ENCODE measurements at regions not wholly inside any gene's neighbourhood (a gene's known extent, or its start where the extent isn't known, plus 50 kb on each side); places are given as distances from the start of the nearest gene placed in this dataset.

DNA sequence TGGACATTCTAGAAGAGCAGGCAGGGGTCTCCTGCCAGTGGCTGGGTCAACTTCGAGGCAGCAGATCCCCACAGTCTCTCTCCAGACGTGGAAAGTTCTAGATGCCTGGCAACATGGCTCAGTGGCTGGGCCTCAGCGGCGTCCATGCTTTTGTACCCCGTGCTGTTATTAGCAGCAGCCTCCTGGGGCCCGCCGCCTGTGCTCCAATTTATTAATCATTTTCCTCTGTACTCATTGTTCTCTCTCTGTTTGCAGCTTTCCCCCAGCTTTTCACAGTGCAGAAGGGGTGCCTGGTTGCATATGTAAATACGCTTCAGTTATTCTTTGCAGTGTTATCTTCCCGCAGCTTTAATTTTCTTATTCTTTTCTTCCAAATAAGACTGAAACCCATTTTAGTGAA is 515.1 kb downstream of the TBC1D22A start:
- no peak for DNase-seq
- Histone ChIP-seq H3K9me3 (ENCODE audit: control extremely low read depth in 1 of 3, control insufficient read depth in 2 of 3, insufficient read depth in 1 of 3, low read length in 2 of 3) (no peaks in the 10 kb centered on the region), H3K9ac (ENCODE audit: low read length) (no peak overlapping the region), H3K27me3 (replicated peaks in 1 of 4; ENCODE audit: control extremely low read depth in 1 of 4, control insufficient read depth in 3 of 4, insufficient read depth in 4 of 4, low read length in 3 of 4) (peaks cover 0 to 3% (median 1%) of the 10 kb centered on the region in 4 experiments), H3K79me2 (ENCODE audit: control insufficient read depth, insufficient read depth, low read length) (no peaks in the 10 kb centered on the region), H3K36me3 (replicated peaks in 1 of 2; ENCODE audit: control extremely low read depth in 1 of 2, control insufficient read depth in 1 of 2, extremely low read depth in 1 of 2, insufficient read depth in 2 of 2, low read length in 1 of 2) (no peaks in the 10 kb centered on the region), H2AFZ (ENCODE audit: insufficient read depth, low read depth, low read length, poor library complexity, severe bottlenecking) (no peak overlapping the region), H3K4me2 (replicated peaks; ENCODE audit: low read depth, low read length, poor library complexity, severe bottlenecking) (no peak overlapping the region), H4K20me1 (ENCODE audit: control insufficient read depth, insufficient read depth, low read length, poor library complexity, severe bottlenecking) (no peaks in the 10 kb centered on the region), H3K4me1 (ENCODE audit: control insufficient read depth in 2 of 2, insufficient read depth in 2 of 2, low read length in 2 of 2) (no peaks in the 10 kb centered on the region), H3K27ac (ENCODE audit: low read length in 2 of 2) (no peak overlapping the region), H3K4me3 (ENCODE audit: control extremely low read depth in 1 of 5, extremely low read depth in 1 of 5, insufficient read depth in 1 of 5, low read depth in 2 of 5, low read length in 4 of 5) (no peak overlapping the region)
- H3K27me3 Mint-ChIP-seq, result peaks cover 5% of the 10 kb centered on the region
- TF ChIP-seq, protein P1, sequence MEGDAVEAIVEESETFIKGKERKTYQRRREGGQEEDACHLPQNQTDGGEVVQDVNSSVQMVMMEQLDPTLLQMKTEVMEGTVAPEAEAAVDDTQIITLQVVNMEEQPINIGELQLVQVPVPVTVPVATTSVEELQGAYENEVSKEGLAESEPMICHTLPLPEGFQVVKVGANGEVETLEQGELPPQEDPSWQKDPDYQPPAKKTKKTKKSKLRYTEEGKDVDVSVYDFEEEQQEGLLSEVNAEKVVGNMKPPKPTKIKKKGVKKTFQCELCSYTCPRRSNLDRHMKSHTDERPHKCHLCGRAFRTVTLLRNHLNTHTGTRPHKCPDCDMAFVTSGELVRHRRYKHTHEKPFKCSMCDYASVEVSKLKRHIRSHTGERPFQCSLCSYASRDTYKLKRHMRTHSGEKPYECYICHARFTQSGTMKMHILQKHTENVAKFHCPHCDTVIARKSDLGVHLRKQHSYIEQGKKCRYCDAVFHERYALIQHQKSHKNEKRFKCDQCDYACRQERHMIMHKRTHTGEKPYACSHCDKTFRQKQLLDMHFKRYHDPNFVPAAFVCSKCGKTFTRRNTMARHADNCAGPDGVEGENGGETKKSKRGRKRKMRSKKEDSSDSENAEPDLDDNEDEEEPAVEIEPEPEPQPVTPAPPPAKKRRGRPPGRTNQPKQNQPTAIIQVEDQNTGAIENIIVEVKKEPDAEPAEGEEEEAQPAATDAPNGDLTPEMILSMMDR (IDR thresholded peaks at IDR 0.05), result no peak
- no peak for TF ChIP-seq EZH2 (IDR thresholded peaks at IDR 0.05; ENCODE audit: borderline replicate concordance, insufficient read depth, low read depth, low read length, poor library complexity, severe bottlenecking)
- ChIA-PET POLR2A (no interaction called here), CTCF (no interaction called here)
- H3K9me3 Mint-ChIP-seq (ENCODE audit: insufficient read depth), result no peaks in the 10 kb centered on the region
- no peak for ATAC-seq (ENCODE audit: low read depth)
- H3K4me1 Mint-ChIP-seq, result no peaks in the 10 kb centered on the region
- H3K27ac Mint-ChIP-seq, result no peak overlapping the region
- WGBS (ENCODE audit: insufficient coverage), result 91% methylated on average over 7 of the region's 9 CpGs
- intact Hi-C loops (cut with micrococcal nuclease), result no loop called here
- H3K4me3 Mint-ChIP-seq, result no peak overlapping the region

GRCh38 chr22:47276991-47277390 is 514.5 kb downstream of the TBC1D22A start:
- 96% methylated on average over 13 of the region's 13 CpGs for WGBS (ENCODE audit: insufficient coverage)
- H4K20me1 ChIP-seq (ENCODE audit: control insufficient read depth, insufficient read depth, low read length, poor library complexity, severe bottlenecking), result no peaks in the 10 kb centered on the region
- ChIA-PET CTCF (no interaction called here), POLR2A (no interaction called here)
- no peak overlapping the region for H3K27ac Mint-ChIP-seq
- H3K27me3 ChIP-seq (replicated peaks in 1 of 4; ENCODE audit: control extremely low read depth in 1 of 4, control insufficient read depth in 3 of 4, insufficient read depth in 4 of 4, low read length in 3 of 4), result peaks cover 0 to 3% (median 1%) of the 10 kb centered on the region in 4 experiments
- H3K9me3 ChIP-seq (ENCODE audit: control extremely low read depth in 1 of 3, control insufficient read depth in 2 of 3, insufficient read depth in 1 of 3, low read length in 2 of 3), result no peaks in the 10 kb centered on the region
- H3K9me3 Mint-ChIP-seq (ENCODE audit: insufficient read depth), result no peaks in the 10 kb centered on the region
- no peaks in the 10 kb centered on the region for H3K79me2 ChIP-seq (ENCODE audit: control insufficient read depth, insufficient read depth, low read length)
- H3K4me3 Mint-ChIP-seq, result no peak overlapping the region
- H3K4me3 ChIP-seq (ENCODE audit: control extremely low read depth in 1 of 5, extremely low read depth in 1 of 5, insufficient read depth in 1 of 5, low read depth in 2 of 5, low read length in 4 of 5), result no peak overlapping the region
- no peaks in the 10 kb centered on the region for H3K4me1 ChIP-seq (ENCODE audit: control insufficient read depth in 2 of 2, insufficient read depth in 2 of 2, low read length in 2 of 2)
- TF ChIP-seq EZH2 (IDR thresholded peaks at IDR 0.05; ENCODE audit: borderline replicate concordance, insufficient read depth, low read depth, low read length, poor library complexity, severe bottlenecking), result no peak
- TF ChIP-seq, protein P1 (IDR thresholded peaks at IDR 0.05), result no peak
- ATAC-seq (ENCODE audit: low read depth), result no peak
- no peak overlapping the region for H3K4me2 ChIP-seq (replicated peaks; ENCODE audit: low read depth, low read length, poor library complexity, severe bottlenecking)
- no peak for DNase-seq
- H3K27me3 Mint-ChIP-seq, result peaks cover 5% of the 10 kb centered on the region
- no peak overlapping the region for H3K9ac ChIP-seq (ENCODE audit: low read length)
- no peaks in the 10 kb centered on the region for H3K36me3 ChIP-seq (replicated peaks in 1 of 2; ENCODE audit: control extremely low read depth in 1 of 2, control insufficient read depth in 1 of 2, extremely low read depth in 1 of 2, insufficient read depth in 2 of 2, low read length in 1 of 2)
- no peaks in the 10 kb centered on the region for H3K4me1 Mint-ChIP-seq
- intact Hi-C loops (cut with micrococcal nuclease), result no loop called here
- H3K27ac ChIP-seq (ENCODE audit: low read length in 2 of 2), result no peak overlapping the region
- no peak overlapping the region for H2AFZ ChIP-seq (ENCODE audit: insufficient read depth, low read depth, low read length, poor library complexity, severe bottlenecking)
